WTC11 (cell line): ENCODE measurements at regions not wholly inside any gene's neighbourhood (a gene's known extent, or its start where the extent isn't known, plus 50 kb on each side); places are given as distances from the start of the nearest gene placed in this dataset.

Experiments
- ATAC-seq: fragments of 200-7000 bp; cut with Tn5 transposase; 2 replicates; pipeline ENCODE4 v1.10.0; 2021; ENCODE audit warnings: mild to moderate bottlenecking, moderate library complexity
- CTCF ChIA-PET: fragments of 300-600 bp; sonication (Branson Sonifier 250); formaldehyde crosslinking; loops from one replicate; lab custom pipeline; 2021; ENCODE audit warnings: antibody characterized with exemption; lab: Charles Lee
- POLR2A ChIA-PET: fragments of 350-600 bp; sonication (Branson Sonifier 250); formaldehyde crosslinking; loops from one replicate; lab custom pipeline; 2021; ENCODE audit warnings: antibody characterized with exemption; lab: Charles Lee
- DNase-seq: peaks from one replicate; pipeline ENCODE4 v3.0.0; 2021; ENCODE audit warnings: low spot score
- H3K27ac Mint-ChIP-seq: 2 replicates; pipeline ENCODE4 v1.8.0; 2021; ENCODE audit warnings: mixed read lengths
- H3K27me3 Mint-ChIP-seq: 2 replicates; pipeline ENCODE4 v1.8.0; 2021; ENCODE audit warnings: low read depth, mild to moderate bottlenecking, moderate library complexity, mixed read lengths
- H3K36me3 Mint-ChIP-seq: 2 replicates; pipeline ENCODE4 v1.8.0; 2021; ENCODE audit warnings: mixed read lengths
- H3K4me1 Mint-ChIP-seq: 2 replicates; pipeline ENCODE4 v1.8.0; 2022; ENCODE audit warnings: mixed read lengths
- H3K4me3 Mint-ChIP-seq: 2 replicates; pipeline ENCODE4 v1.8.0; 2021; ENCODE audit warnings: mild to moderate bottlenecking, moderate library complexity, mixed read lengths
- H3K9me3 Mint-ChIP-seq: 2 replicates; pipeline ENCODE4 v1.8.0; 2021; ENCODE audit warnings: mixed read lengths
- CREB1 ChIP-seq: sonication (generic); formaldehyde crosslinking; IDR thresholded peaks from 2 replicates; pipeline ENCODE4 v1.8.0; 2023; ENCODE audit warnings: mild to moderate bottlenecking, missing genetic modification reagents
- ELF4 ChIP-seq: sonication (generic); formaldehyde crosslinking; IDR thresholded peaks from 2 replicates; pipeline ENCODE4 v1.8.1; 2022; ENCODE audit warnings: low read depth, mild to moderate bottlenecking, moderate library complexity, missing genetic modification reagents
- EMX1 ChIP-seq: fragments of 250-450 bp; sonication (Bioruptor Pico); IDR thresholded peaks from 2 replicates; pipeline ENCODE4 v1.8.0; 2021; ENCODE audit warnings: mild to moderate bottlenecking
- ETV6 ChIP-seq: sonication (generic); formaldehyde crosslinking; IDR thresholded peaks from 2 replicates; pipeline ENCODE4 v1.8.1; 2022; ENCODE audit warnings: mild to moderate bottlenecking, missing genetic modification reagents
- FOXJ3 ChIP-seq: sonication (generic); formaldehyde crosslinking; IDR thresholded peaks from 2 replicates; pipeline ENCODE4 v1.9.0; 2021; ENCODE audit warnings: missing genetic modification reagents, mild to moderate bottlenecking, borderline replicate concordance
- GABPB1 ChIP-seq: sonication (generic); formaldehyde crosslinking; IDR thresholded peaks from 2 replicates; pipeline ENCODE4 v1.8.1; 2023; ENCODE audit warnings: mild to moderate bottlenecking, missing genetic modification reagents
- HMGA2 ChIP-seq: fragments of 250-450 bp; sonication (Bioruptor Pico); IDR thresholded peaks from 2 replicates; pipeline ENCODE4 v1.4.0; 2021; ENCODE audit warnings: mild to moderate bottlenecking, moderate library complexity
- JUN ChIP-seq: sonication (generic); formaldehyde crosslinking; IDR thresholded peaks from 2 replicates; pipeline ENCODE4 v1.8.0; 2023; ENCODE audit warnings: mild to moderate bottlenecking, missing genetic modification reagents
- NR1H2 ChIP-seq: sonication (generic); formaldehyde crosslinking; IDR thresholded peaks from 2 replicates; pipeline ENCODE4 v1.9.0; 2021; ENCODE audit warnings: mild to moderate bottlenecking, moderate library complexity, missing genetic modification reagents
- NR3C1 ChIP-seq: sonication (generic); formaldehyde crosslinking; conservative IDR thresholded peaks from 2 replicates; pipeline ENCODE4 v1.8.1; 2023; ENCODE audit warnings: low read depth, mild to moderate bottlenecking, missing genetic modification reagents
- PRRX2 ChIP-seq: fragments of 250-450 bp; sonication (Bioruptor Pico); IDR thresholded peaks from 2 replicates; pipeline ENCODE4 v1.8.0; 2021; ENCODE audit warnings: mild to moderate bottlenecking
- ZNF263 ChIP-seq: sonication (generic); formaldehyde crosslinking; IDR thresholded peaks from 2 replicates; pipeline ENCODE4 v1.8.1; 2022; ENCODE audit warnings: low read depth, mild to moderate bottlenecking, moderate library complexity, missing genetic modification reagents
- ZNF317 ChIP-seq: sonication (generic); formaldehyde crosslinking; IDR thresholded peaks from 2 replicates; pipeline ENCODE4 v1.8.1; 2023; ENCODE audit warnings: low read depth, mild to moderate bottlenecking, moderate library complexity, missing genetic modification reagents, borderline replicate concordance
- TF ChIP-seq, protein P1 (sequence below): sonication (generic); formaldehyde crosslinking; IDR thresholded peaks from 2 replicates; pipeline ENCODE4 v1.8.0; 2023; ENCODE audit warnings: missing genetic modification reagents
- TF ChIP-seq, protein P2 (sequence below): fragments of 250-450 bp; sonication (Bioruptor Pico); IDR thresholded peaks from 2 replicates; pipeline ENCODE4 v1.9.0; 2021; ENCODE audit warnings: mild to moderate bottlenecking
- TF ChIP-seq, protein P3 (sequence below): fragments of 250-450 bp; sonication (Bioruptor Pico); IDR thresholded peaks from 2 replicates; pipeline ENCODE4 v1.8.0; 2021; ENCODE audit warnings: mild to moderate bottlenecking
- TF ChIP-seq, protein P4 (sequence below): sonication (generic); formaldehyde crosslinking; IDR thresholded peaks from 2 replicates; pipeline ENCODE4 v1.8.0; 2023; ENCODE audit warnings: mild to moderate bottlenecking, missing genetic modification reagents
- TF ChIP-seq, protein P5 (sequence below): sonication (generic); formaldehyde crosslinking; IDR thresholded peaks from 2 replicates; pipeline ENCODE4 v1.8.1; 2022; ENCODE audit warnings: low read depth, missing genetic modification reagents, borderline replicate concordance

DNA sequence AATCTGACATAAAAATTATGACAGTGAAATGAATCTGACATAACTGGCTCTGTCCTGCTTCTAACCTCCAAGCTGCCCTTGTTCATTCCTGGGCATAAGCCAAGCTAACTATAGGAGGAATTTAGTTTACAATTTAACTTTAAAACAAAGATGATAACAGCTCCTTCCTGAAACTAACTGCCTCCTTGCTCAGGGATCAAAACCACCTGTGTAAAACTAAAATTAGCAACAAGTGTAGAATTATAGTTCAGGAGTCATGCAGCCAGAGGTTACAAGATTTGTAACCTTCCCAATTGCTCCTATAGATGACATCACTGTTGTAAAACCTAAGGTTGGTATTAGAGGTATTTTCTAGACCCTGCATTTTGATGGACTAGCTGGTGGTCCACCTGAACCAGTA lies 256.4 kb upstream of the POM121L12 start (continued):
- TF ChIP-seq, protein P1, sequence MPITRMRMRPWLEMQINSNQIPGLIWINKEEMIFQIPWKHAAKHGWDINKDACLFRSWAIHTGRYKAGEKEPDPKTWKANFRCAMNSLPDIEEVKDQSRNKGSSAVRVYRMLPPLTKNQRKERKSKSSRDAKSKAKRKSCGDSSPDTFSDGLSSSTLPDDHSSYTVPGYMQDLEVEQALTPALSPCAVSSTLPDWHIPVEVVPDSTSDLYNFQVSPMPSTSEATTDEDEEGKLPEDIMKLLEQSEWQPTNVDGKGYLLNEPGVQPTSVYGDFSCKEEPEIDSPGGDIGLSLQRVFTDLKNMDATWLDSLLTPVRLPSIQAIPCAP (CRISPR knock-in tag), result no peak
- TF ChIP-seq HMGA2 (no peak), GABPB1 (CRISPR knock-in tag) (no peak), NR3C1 (CRISPR knock-in tag) (no peak), ETV6 (CRISPR knock-in tag) (no peak), ZNF317 (no peak)
- TF ChIP-seq, protein P2, sequence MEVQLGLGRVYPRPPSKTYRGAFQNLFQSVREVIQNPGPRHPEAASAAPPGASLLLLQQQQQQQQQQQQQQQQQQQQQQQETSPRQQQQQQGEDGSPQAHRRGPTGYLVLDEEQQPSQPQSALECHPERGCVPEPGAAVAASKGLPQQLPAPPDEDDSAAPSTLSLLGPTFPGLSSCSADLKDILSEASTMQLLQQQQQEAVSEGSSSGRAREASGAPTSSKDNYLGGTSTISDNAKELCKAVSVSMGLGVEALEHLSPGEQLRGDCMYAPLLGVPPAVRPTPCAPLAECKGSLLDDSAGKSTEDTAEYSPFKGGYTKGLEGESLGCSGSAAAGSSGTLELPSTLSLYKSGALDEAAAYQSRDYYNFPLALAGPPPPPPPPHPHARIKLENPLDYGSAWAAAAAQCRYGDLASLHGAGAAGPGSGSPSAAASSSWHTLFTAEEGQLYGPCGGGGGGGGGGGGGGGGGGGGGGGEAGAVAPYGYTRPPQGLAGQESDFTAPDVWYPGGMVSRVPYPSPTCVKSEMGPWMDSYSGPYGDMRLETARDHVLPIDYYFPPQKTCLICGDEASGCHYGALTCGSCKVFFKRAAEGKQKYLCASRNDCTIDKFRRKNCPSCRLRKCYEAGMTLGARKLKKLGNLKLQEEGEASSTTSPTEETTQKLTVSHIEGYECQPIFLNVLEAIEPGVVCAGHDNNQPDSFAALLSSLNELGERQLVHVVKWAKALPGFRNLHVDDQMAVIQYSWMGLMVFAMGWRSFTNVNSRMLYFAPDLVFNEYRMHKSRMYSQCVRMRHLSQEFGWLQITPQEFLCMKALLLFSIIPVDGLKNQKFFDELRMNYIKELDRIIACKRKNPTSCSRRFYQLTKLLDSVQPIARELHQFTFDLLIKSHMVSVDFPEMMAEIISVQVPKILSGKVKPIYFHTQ (CRISPR knock-in tag), result no peak

DNA sequence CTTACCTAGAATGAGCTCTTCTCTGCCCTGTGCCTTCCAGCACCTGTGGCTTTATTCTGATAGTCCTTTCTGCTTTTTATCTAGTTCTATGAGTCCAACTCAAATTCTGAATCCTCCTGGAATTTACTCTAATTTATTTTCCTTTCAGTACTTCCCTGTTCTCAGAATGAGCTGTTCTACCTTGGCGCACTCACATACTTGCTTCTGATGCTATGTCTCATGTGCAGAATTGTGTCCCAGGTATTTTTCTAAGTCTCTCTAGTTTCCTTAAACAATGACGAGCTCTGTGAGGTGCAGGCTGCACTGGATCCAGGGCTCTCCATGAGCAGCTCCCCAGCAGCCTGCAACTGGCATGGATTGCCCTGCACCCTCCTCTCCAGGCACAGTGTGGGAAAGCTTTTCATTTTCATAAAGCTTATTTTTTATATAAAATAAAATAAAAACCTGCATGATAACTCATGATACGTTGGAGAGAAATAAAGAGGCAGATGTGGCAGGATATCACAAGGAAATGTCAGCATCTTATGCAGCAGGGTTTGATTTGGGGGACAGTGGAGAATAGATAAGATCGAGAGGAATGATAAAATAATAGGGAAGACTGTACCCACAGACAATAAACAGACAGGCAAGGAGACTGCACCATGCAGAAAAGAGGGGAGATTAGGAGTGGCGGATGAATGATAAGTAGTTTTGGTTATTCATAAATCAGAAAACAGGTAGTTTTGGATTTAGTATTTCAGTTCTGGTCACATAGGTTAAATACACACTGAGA lies 258.2 kb upstream of the POM121L12 start:
- CTCF ChIA-PET, result interaction anchor here (0.9 kb wide), 1 partner anchor 141 kb away, joined by 5 read pairs; no protein-coding TSS in a partner anchor

More for the DNA sequence above, 258.2 kb upstream of the POM121L12 start:
- ATAC-seq (no peak), DNase-seq (no peak)
- no peak overlapping the region for H3K27ac Mint-ChIP-seq
- POLR2A ChIA-PET, result no interaction called here
- no peak overlapping the region for H3K4me3 Mint-ChIP-seq
- H3K27me3 Mint-ChIP-seq, result no peaks in the 10 kb centered on the region
- H3K36me3 Mint-ChIP-seq, result no peaks in the 10 kb centered on the region
- H3K4me1 Mint-ChIP-seq, result no peaks in the 10 kb centered on the region
- TF ChIP-seq, protein P3, sequence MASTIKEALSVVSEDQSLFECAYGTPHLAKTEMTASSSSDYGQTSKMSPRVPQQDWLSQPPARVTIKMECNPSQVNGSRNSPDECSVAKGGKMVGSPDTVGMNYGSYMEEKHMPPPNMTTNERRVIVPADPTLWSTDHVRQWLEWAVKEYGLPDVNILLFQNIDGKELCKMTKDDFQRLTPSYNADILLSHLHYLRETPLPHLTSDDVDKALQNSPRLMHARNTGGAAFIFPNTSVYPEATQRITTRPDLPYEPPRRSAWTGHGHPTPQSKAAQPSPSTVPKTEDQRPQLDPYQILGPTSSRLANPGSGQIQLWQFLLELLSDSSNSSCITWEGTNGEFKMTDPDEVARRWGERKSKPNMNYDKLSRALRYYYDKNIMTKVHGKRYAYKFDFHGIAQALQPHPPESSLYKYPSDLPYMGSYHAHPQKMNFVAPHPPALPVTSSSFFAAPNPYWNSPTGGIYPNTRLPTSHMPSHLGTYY (CRISPR knock-in tag), result no peak
- TF ChIP-seq ZNF317, result no peak
- TF ChIP-seq EMX1 (CRISPR knock-in tag), result no peak
- TF ChIP-seq ZNF263, result no peak
- TF ChIP-seq JUN (CRISPR knock-in tag), result no peak
- TF ChIP-seq, protein P4, sequence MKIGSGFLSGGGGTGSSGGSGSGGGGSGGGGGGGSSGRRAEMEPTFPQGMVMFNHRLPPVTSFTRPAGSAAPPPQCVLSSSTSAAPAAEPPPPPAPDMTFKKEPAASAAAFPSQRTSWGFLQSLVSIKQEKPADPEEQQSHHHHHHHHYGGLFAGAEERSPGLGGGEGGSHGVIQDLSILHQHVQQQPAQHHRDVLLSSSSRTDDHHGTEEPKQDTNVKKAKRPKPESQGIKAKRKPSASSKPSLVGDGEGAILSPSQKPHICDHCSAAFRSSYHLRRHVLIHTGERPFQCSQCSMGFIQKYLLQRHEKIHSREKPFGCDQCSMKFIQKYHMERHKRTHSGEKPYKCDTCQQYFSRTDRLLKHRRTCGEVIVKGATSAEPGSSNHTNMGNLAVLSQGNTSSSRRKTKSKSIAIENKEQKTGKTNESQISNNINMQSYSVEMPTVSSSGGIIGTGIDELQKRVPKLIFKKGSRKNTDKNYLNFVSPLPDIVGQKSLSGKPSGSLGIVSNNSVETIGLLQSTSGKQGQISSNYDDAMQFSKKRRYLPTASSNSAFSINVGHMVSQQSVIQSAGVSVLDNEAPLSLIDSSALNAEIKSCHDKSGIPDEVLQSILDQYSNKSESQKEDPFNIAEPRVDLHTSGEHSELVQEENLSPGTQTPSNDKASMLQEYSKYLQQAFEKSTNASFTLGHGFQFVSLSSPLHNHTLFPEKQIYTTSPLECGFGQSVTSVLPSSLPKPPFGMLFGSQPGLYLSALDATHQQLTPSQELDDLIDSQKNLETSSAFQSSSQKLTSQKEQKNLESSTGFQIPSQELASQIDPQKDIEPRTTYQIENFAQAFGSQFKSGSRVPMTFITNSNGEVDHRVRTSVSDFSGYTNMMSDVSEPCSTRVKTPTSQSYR (CRISPR knock-in tag), result no peak
- TF ChIP-seq PRRX2, result no peak
- TF ChIP-seq FOXJ3 (CRISPR knock-in tag), result no peak
- TF ChIP-seq, protein P5, sequence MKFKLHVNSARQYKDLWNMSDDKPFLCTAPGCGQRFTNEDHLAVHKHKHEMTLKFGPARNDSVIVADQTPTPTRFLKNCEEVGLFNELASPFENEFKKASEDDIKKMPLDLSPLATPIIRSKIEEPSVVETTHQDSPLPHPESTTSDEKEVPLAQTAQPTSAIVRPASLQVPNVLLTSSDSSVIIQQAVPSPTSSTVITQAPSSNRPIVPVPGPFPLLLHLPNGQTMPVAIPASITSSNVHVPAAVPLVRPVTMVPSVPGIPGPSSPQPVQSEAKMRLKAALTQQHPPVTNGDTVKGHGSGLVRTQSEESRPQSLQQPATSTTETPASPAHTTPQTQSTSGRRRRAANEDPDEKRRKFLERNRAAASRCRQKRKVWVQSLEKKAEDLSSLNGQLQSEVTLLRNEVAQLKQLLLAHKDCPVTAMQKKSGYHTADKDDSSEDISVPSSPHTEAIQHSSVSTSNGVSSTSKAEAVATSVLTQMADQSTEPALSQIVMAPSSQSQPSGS, result no peak
- TF ChIP-seq CREB1 (CRISPR knock-in tag), result no peak
- TF ChIP-seq NR1H2, result no peak
- no peak for TF ChIP-seq ELF4 (CRISPR knock-in tag)
- TF ChIP-seq HMGA2, result no peak
- no peaks in the 10 kb centered on the region for H3K9me3 Mint-ChIP-seq
